ENCODE measurements at regions not wholly inside any gene's neighbourhood (a gene's known extent, or its start where the extent isn't known, plus 50 kb on each side); places are given as distances from the start of the nearest gene placed in this dataset.

GRCh38 chr11:34830648-34831047 is 85.5 kb downstream of the APIP start:
- Histone ChIP-seq H3K27me3 (ENCODE audit: insufficient read depth, poor library complexity, severe bottlenecking) (no peaks in the 10 kb centered on the region), H3K27ac (replicated peaks) (no peak overlapping the region), H3K4me3 (replicated peaks; ENCODE audit: insufficient read depth, low read length) (no peak overlapping the region)
- TF ChIP-seq REST (IDR thresholded peaks at IDR 0.05; ENCODE audit: insufficient replicate concordance, low read depth) (no peak), SPI1 (IDR thresholded peaks at IDR 0.05; ENCODE audit: borderline replicate concordance, low read depth) (no peak), POLR2AphosphoS5 (IDR thresholded peaks at IDR 0.05; ENCODE audit: low read depth) (no peak), GABPA (IDR thresholded peaks at IDR 0.05; ENCODE audit: low read depth) (no peak)
- TF ChIP-seq, protein P1, sequence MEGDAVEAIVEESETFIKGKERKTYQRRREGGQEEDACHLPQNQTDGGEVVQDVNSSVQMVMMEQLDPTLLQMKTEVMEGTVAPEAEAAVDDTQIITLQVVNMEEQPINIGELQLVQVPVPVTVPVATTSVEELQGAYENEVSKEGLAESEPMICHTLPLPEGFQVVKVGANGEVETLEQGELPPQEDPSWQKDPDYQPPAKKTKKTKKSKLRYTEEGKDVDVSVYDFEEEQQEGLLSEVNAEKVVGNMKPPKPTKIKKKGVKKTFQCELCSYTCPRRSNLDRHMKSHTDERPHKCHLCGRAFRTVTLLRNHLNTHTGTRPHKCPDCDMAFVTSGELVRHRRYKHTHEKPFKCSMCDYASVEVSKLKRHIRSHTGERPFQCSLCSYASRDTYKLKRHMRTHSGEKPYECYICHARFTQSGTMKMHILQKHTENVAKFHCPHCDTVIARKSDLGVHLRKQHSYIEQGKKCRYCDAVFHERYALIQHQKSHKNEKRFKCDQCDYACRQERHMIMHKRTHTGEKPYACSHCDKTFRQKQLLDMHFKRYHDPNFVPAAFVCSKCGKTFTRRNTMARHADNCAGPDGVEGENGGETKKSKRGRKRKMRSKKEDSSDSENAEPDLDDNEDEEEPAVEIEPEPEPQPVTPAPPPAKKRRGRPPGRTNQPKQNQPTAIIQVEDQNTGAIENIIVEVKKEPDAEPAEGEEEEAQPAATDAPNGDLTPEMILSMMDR (IDR thresholded peaks at IDR 0.05; ENCODE audit: insufficient read depth, low read length), result no peak
- no peak for DNase-seq (ENCODE audit: low read depth in 1 of 2, low spot score in 1 of 2)

GRCh38 chr11:34830035-34830434 is 86.1 kb downstream of the APIP start:
- no peak for DNase-seq (ENCODE audit: low read depth in 1 of 2, low spot score in 1 of 2)
- no peaks in the 10 kb centered on the region for H3K27me3 ChIP-seq (ENCODE audit: insufficient read depth, poor library complexity, severe bottlenecking)

DNA sequence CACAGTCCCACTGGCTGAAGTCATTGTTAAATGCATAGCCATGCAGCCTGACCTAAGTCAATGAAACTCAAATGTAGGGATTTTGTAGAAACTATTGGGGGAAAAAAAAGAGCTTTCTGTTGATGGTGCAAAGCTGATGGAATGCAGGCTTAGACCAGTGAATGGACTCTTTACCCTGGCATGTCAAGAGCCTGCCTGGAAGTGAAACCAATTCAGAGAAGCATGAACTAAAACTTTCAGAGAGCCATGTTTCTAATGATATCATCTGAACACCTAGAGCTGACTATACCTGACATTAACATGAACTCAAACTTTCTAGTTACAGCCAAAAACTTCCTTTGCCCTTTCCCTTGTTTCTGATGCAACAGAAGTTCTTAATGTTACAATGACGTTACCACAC is 89.0 kb downstream of the APIP start:
- H3K27ac ChIP-seq (replicated peaks), result no peak overlapping the region
- TF ChIP-seq GABPA (IDR thresholded peaks at IDR 0.05; ENCODE audit: low read depth), result no peak
- TF ChIP-seq REST (IDR thresholded peaks at IDR 0.05; ENCODE audit: insufficient replicate concordance, low read depth), result no peak
- TF ChIP-seq POLR2AphosphoS5 (IDR thresholded peaks at IDR 0.05; ENCODE audit: low read depth), result no peak
- no peak for TF ChIP-seq SPI1 (IDR thresholded peaks at IDR 0.05; ENCODE audit: borderline replicate concordance, low read depth)
- TF ChIP-seq, protein P1 (IDR thresholded peaks at IDR 0.05; ENCODE audit: insufficient read depth, low read length), result no peak
- DNase-seq (ENCODE audit: low read depth in 1 of 2, low spot score in 1 of 2), result no peak
- no peak overlapping the region for H3K4me3 ChIP-seq (replicated peaks; ENCODE audit: insufficient read depth, low read length)
- no peaks in the 10 kb centered on the region for H3K27me3 ChIP-seq (ENCODE audit: insufficient read depth, poor library complexity, severe bottlenecking)

More at GRCh38 chr11:34830035-34830434, 86.1 kb downstream of the APIP start:
- no peak overlapping the region for H3K27ac ChIP-seq (replicated peaks)
- no peak overlapping the region for H3K4me3 ChIP-seq (replicated peaks; ENCODE audit: insufficient read depth, low read length)
- TF ChIP-seq GABPA (IDR thresholded peaks at IDR 0.05; ENCODE audit: low read depth) (no peak), REST (IDR thresholded peaks at IDR 0.05; ENCODE audit: insufficient replicate concordance, low read depth) (no peak), POLR2AphosphoS5 (IDR thresholded peaks at IDR 0.05; ENCODE audit: low read depth) (no peak), SPI1 (IDR thresholded peaks at IDR 0.05; ENCODE audit: borderline replicate concordance, low read depth) (no peak)
- TF ChIP-seq, protein P1 (IDR thresholded peaks at IDR 0.05; ENCODE audit: insufficient read depth, low read length), result no peak
